ENCODE measurements at regions not wholly inside any gene's neighbourhood (a gene's known extent, or its start where the extent isn't known, plus 50 kb on each side); places are given as distances from the start of the nearest gene placed in this dataset.

DNA sequence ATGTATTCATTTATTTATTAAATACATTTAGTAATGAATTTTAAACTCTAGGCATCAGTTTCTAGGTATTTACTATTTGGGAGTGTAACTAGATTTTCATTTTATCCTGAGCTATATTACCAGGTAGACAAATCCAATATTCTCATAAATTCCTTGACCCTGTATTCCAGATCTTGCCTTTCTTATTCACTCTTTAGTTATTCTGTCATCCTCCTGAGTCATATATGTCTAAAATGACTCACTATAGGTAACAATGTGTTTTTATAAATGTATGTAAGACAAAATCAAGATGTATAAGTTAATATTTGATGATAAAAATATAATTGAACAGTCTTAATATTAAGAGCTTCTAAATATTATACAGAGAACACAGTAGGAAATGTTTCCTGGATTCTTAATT lies 642.1 kb upstream of the NRSN1 start:
- H3K9me3 ChIP-seq (ENCODE audit: insufficient read depth, low read length) = no peaks in the 10 kb centered on the region
- no peaks in the 10 kb centered on the region for H4K20me1 ChIP-seq (ENCODE audit: insufficient read depth, low read length)
- H3K4me1 ChIP-seq (ENCODE audit: low read length) = peaks cover 11% of the 10 kb centered on the region
- no peak overlapping the region for H3K27ac ChIP-seq (ENCODE audit: low read length)
- H3K36me3 ChIP-seq (replicated peaks; ENCODE audit: low read depth, low read length) = no peaks in the 10 kb centered on the region
- no peaks in the 10 kb centered on the region for H3K27me3 ChIP-seq (ENCODE audit: low read depth, low read length)
- H3K4me2 ChIP-seq (ENCODE audit: low read length) = no peak overlapping the region
- H3K4me3 ChIP-seq (ENCODE audit: low read length) = no peak overlapping the region
- no peak overlapping the region for H3K9ac ChIP-seq (ENCODE audit: low read length)
- H2AFZ ChIP-seq (ENCODE audit: low read depth, low read length) = no peak overlapping the region
- H3K79me2 ChIP-seq (ENCODE audit: low read length) = no peaks in the 10 kb centered on the region
- TF ChIP-seq CTCF (IDR thresholded peaks at IDR 0.05; ENCODE audit: low read depth, low read length) (no peak), EZH2phosphoT487 (IDR thresholded peaks at IDR 0.05; ENCODE audit: low read depth) (no peak)

- no peaks in the 10 kb centered on the region for H3K79me2 ChIP-seq (ENCODE audit: low read length)
- H3K36me3 ChIP-seq (replicated peaks; ENCODE audit: low read depth, low read length) = peaks cover 42% of the 10 kb centered on the region
- H4K20me1 ChIP-seq (ENCODE audit: insufficient read depth, low read length) = no peaks in the 10 kb centered on the region
- no peak overlapping the region for H3K4me3 ChIP-seq (ENCODE audit: low read length)
- peaks cover 19% of the 10 kb centered on the region; the same call in 1 of the 2 replicates for H3K9me3 ChIP-seq (ENCODE audit: insufficient read depth, low read length)
- H3K27me3 ChIP-seq (ENCODE audit: low read depth, low read length) = no peaks in the 10 kb centered on the region
- no peak overlapping the region for H3K27ac ChIP-seq (ENCODE audit: low read length)
- peaks cover 49% of the 10 kb centered on the region for H3K4me1 ChIP-seq (ENCODE audit: low read length)
- TF ChIP-seq EZH2phosphoT487 (IDR thresholded peaks at IDR 0.05; ENCODE audit: low read depth) = no peak
- no peak for TF ChIP-seq CTCF (IDR thresholded peaks at IDR 0.05; ENCODE audit: low read depth, low read length)
- H3K4me2 ChIP-seq (ENCODE audit: low read length) = no peak overlapping the region
- H3K9ac ChIP-seq (ENCODE audit: low read length) = no peak overlapping the region
- H2AFZ ChIP-seq (ENCODE audit: low read depth, low read length) = no peak overlapping the region
Observed at GRCh38 chr6:23494367-23494766, 631.6 kb upstream of the NRSN1 start.

- H3K79me2 ChIP-seq (ENCODE audit: low read length) = no peaks in the 10 kb centered on the region
- TF ChIP-seq CTCF (IDR thresholded peaks at IDR 0.05; ENCODE audit: low read depth, low read length) = no peak
- no peak for TF ChIP-seq EZH2phosphoT487 (IDR thresholded peaks at IDR 0.05; ENCODE audit: low read depth)
- peaks cover 76% of the 10 kb centered on the region for H3K4me1 ChIP-seq (ENCODE audit: low read length)
- H3K36me3 ChIP-seq (replicated peaks; ENCODE audit: low read depth, low read length) = peaks cover 56% of the 10 kb centered on the region
- H3K9me3 ChIP-seq (ENCODE audit: insufficient read depth, low read length) = peaks cover 14% of the 10 kb centered on the region; the same call in 1 of the 2 replicates
- peak overlapping the region; percentile 67 for H3K9ac ChIP-seq (ENCODE audit: low read length)
- H4K20me1 ChIP-seq (ENCODE audit: insufficient read depth, low read length) = no peaks in the 10 kb centered on the region
- H2AFZ ChIP-seq (ENCODE audit: low read depth, low read length) = peak overlapping the region; percentile 47; the same call in 1 of the 2 replicates
- peak overlapping the region; percentile 98 for H3K27ac ChIP-seq (ENCODE audit: low read length)
- peak overlapping the region; percentile 56 for H3K4me2 ChIP-seq (ENCODE audit: low read length)
- peak overlapping the region; percentile 28; the same call in 1 of the 2 replicates for H3K4me3 ChIP-seq (ENCODE audit: low read length)
- H3K27me3 ChIP-seq (ENCODE audit: low read depth, low read length) = no peaks in the 10 kb centered on the region
Observed at GRCh38 chr6:23498013-23498412, 628.0 kb upstream of the NRSN1 start.

- no peak overlapping the region for H2AFZ ChIP-seq (ENCODE audit: low read depth, low read length)
- peaks cover 7% of the 10 kb centered on the region; the same call in 1 of the 2 replicates for H3K9me3 ChIP-seq (ENCODE audit: insufficient read depth, low read length)
- peaks cover 46% of the 10 kb centered on the region for H3K36me3 ChIP-seq (replicated peaks; ENCODE audit: low read depth, low read length)
- H3K79me2 ChIP-seq (ENCODE audit: low read length) = no peaks in the 10 kb centered on the region
- H4K20me1 ChIP-seq (ENCODE audit: insufficient read depth, low read length) = no peaks in the 10 kb centered on the region
- peak overlapping the region; percentile 98 for H3K27ac ChIP-seq (ENCODE audit: low read length)
- no peak for TF ChIP-seq CTCF (IDR thresholded peaks at IDR 0.05; ENCODE audit: low read depth, low read length)
- no peak for TF ChIP-seq EZH2phosphoT487 (IDR thresholded peaks at IDR 0.05; ENCODE audit: low read depth)
- peaks cover 89% of the 10 kb centered on the region for H3K4me1 ChIP-seq (ENCODE audit: low read length)
- no peak overlapping the region for H3K4me3 ChIP-seq (ENCODE audit: low read length)
- H3K27me3 ChIP-seq (ENCODE audit: low read depth, low read length) = no peaks in the 10 kb centered on the region
- peak overlapping the region; percentile 56; the same call in 1 of the 2 replicates for H3K4me2 ChIP-seq (ENCODE audit: low read length)
- 0 out of 2 replicates have a peak overlapping the region, but pooled peaks have one; percentile 46 for H3K9ac ChIP-seq (ENCODE audit: low read length)
Observed at GRCh38 chr6:23499549-23499948, 626.5 kb upstream of the NRSN1 start.

Data from OCI-LY3 (cell line).